Adrenal gland (tissue), 9 donors: ENCODE measurements at regions not wholly inside any gene's neighbourhood (a gene's known extent, or its start where the extent isn't known, plus 50 kb on each side); places are given as distances from the start of the nearest gene placed in this dataset.
"Not testable (repeated sequence)": the region's sequence is repeated elsewhere in the genome, so short reads cannot be mapped to it uniquely, and the experiment has no call there.

ENCODE experiments used
- DNase-seq, 7 donors: peaks; one replicate each; pipeline ENCODE4 v3.0.0-alpha.2; 2019 to 2020
- H3K27ac ChIP-seq, 5 donors: fragments of 200-600 bp; sonication (generic) in 4 of 5; 1 replicate in 3 of 5; 2 replicates in 2 of 5; pipeline versions ENCODE4 v1.5.1 to v1.8.0; 2016 to 2020; ENCODE audit warnings: mild to moderate bottlenecking in 1 of 5
- H3K27me3 ChIP-seq: fragments of 200-600 bp; 2 replicates; pipeline ENCODE4 v1.8.0; 2021
- H3K36me3 ChIP-seq, 2 donors: fragments of 200-600 bp; replicated peaks in 1 of 2; 1 replicate in 1 of 2; 2 replicates in 1 of 2; pipeline versions ENCODE4 v1.5.1 to v1.8.0; 2018 to 2022
- H3K4me1 ChIP-seq, 2 donors: fragments of 200-600 bp; replicated peaks in 1 of 2; 1 replicate in 1 of 2; 2 replicates in 1 of 2; pipeline versions ENCODE4 v1.5.1 to v1.8.0; 2018 to 2021
- H3K4me3 ChIP-seq, 4 donors: fragments of 200-600 bp; sonication (generic) in 3 of 4; one replicate each; pipeline ENCODE4 v1.5.1; 2016 to 2018
- H3K9me3 ChIP-seq, 3 donors: fragments of 200-600 bp; sonication (generic) in 1 of 3; replicated peaks in 1 of 3; 1 replicate in 2 of 3; 2 replicates in 1 of 3; pipeline versions ENCODE4 v1.5.1 to v1.8.0; 2016 to 2021
- CTCF ChIP-seq, 6 experiments: fragments of 450-650 bp in 4 of 6; fragments of 200-600 bp in 2 of 6; sonication (generic) in 1 of 6; IDR thresholded peaks; 1 replicate in 5 of 6; 2 replicates in 1 of 6; pipeline versions ENCODE4 v1.5.1 to v1.8.0; 2016 to 2021; ENCODE audit warnings: antibody characterized with exemption in 6 of 6, mild to moderate bottlenecking in 2 of 6, moderate library complexity in 1 of 6
- POLR2A ChIP-seq, 2 donors: fragments of 450-650 bp; IDR thresholded peaks; one replicate each; pipeline ENCODE4 v1.6.1; 2017; ENCODE audit warnings: antibody characterized with exemption in 2 of 2, mild to moderate bottlenecking in 2 of 2, moderate library complexity in 1 of 2
- WGBS, 4 donors: extraction: QIAGEN DNeasy Blood & Tissue Kit in 2 of 4; methylation state at CpG; one replicate each; pipeline versions ENCODE4 v1.1.5 to v1.1.7; 2013 to 2017; 5-methylcytosine and 5-hydroxymethylcytosine counted together
- intact Hi-C, 2 donors: fragments of 100-400 bp; cut with DNase I; formaldehyde crosslinking; loops; one replicate each; pipeline versions ENCODE4 v1.14.1 to v1.15.0; 2022 to 2023
- donor health status: healthy with polysubstance abuse.
- donor health status: Bipolar disorder and iron deficiency.
- donor health status: DM: yes; HTN: yes; CAD: no.
- donor health status: DM: no; HTN: no; CAD: no.
- donor health status: DM: no; HTN: no; CAD: no.

GRCh38 chr5:127153521-127153920, 80.2 kb upstream of the C5orf63 start:
- WGBS, 4 donors = 92 to 99% (median 97%) methylated on average over 3 of the region's 3 CpGs
- H3K4me1 ChIP-seq = no peaks in the 10 kb centered on the region
- intact Hi-C loops = no loop called here

GRCh38 chr5:127163750-127164149, 90.4 kb upstream of the C5orf63 start:
- TF ChIP-seq CTCF (IDR thresholded peaks at IDR 0.05) (no peak), POLR2A (IDR thresholded peaks at IDR 0.05) (no peak)
- Histone ChIP-seq H3K9me3 (no peaks in the 10 kb centered on the region), H3K4me3 (no peak overlapping the region), H3K27ac (no peak overlapping the region), H3K36me3 (no peaks in the 10 kb centered on the region), H3K4me1 (no peaks in the 10 kb centered on the region), H3K27me3 (peaks cover 3% of the 10 kb centered on the region)
- no peak for DNase-seq
- intact Hi-C loops = no loop called here

More at GRCh38 chr5:127153521-127153920, 80.2 kb upstream of the C5orf63 start:
- Histone ChIP-seq H3K4me3 (no peak overlapping the region), H3K9me3 (no peaks in the 10 kb centered on the region), H3K27me3 (no peaks in the 10 kb centered on the region), H3K36me3 (no peaks in the 10 kb centered on the region), H3K27ac (no peak overlapping the region)
- no peak for DNase-seq
- TF ChIP-seq POLR2A (IDR thresholded peaks at IDR 0.05) = no peak
- TF ChIP-seq CTCF (IDR thresholded peaks at IDR 0.05) = no peak

GRCh38 chr5:127170918-127171600, 97.8 kb upstream of the C5orf63 start:
- WGBS, 4 donors = 79 to 84% (median 82%) methylated on average over 7 to 10 of the region's 10 CpGs
- Histone ChIP-seq H3K9me3 (no peaks in the 10 kb centered on the region), H3K4me1 (no peaks in the 10 kb centered on the region), H3K36me3 (no peaks in the 10 kb centered on the region), H3K27me3 (no peaks in the 10 kb centered on the region), H3K27ac (no peak overlapping the region), H3K4me3 (no peak overlapping the region)
- DNase-seq = no peak
- TF ChIP-seq CTCF (IDR thresholded peaks at IDR 0.05) (no peak), POLR2A (IDR thresholded peaks at IDR 0.05) (no peak)
- intact Hi-C loops = no loop called here

GRCh38 chr5:127176769-127177168, 103.5 kb upstream of the C5orf63 start:
- Histone ChIP-seq H3K4me3 (no peak overlapping the region), H3K27ac (no peak overlapping the region), H3K27me3 (no peaks in the 10 kb centered on the region), H3K4me1 (no peaks in the 10 kb centered on the region), H3K9me3 (no peaks in the 10 kb centered on the region), H3K36me3 (no peaks in the 10 kb centered on the region)
- WGBS, 4 donors = 79 to 93% (median 87%) methylated on average over 2 of the region's 2 CpGs
- no peak for DNase-seq
- no peak for TF ChIP-seq POLR2A (IDR thresholded peaks at IDR 0.05)
- TF ChIP-seq CTCF (IDR thresholded peaks at IDR 0.05) = no peak
- intact Hi-C loops = no loop called here

- H3K36me3 ChIP-seq, H3K4me1 ChIP-seq, H3K27ac ChIP-seq, DNase-seq, H3K4me3 ChIP-seq, H3K27me3 ChIP-seq, intact Hi-C loops, H3K9me3 ChIP-seq: not testable (repeated sequence)
- WGBS, 4 donors = 82 to 93% (median 86%) methylated on average over 7 to 8 of the region's 8 CpGs
Measured at GRCh38 chr5:127182631-127183030, 108.0 kb upstream of the MEGF10 start.
